Esophagus squamous epithelium (tissue), 5 donors: ENCODE measurements at regions not wholly inside any gene's neighbourhood (a gene's known extent, or its start where the extent isn't known, plus 50 kb on each side); places are given as distances from the start of the nearest gene placed in this dataset.
A peak's percentile ranks its signal among the peaks of the same experiment; 100 is the strongest.
"Not testable (repeated sequence)": the region's sequence is repeated elsewhere in the genome, so short reads cannot be mapped to it uniquely, and the experiment has no call there.

Experiments
- DNase-seq: peaks from one replicate; lab custom pipeline; 2025; lab: John Stamatoyannopoulos, UW
- H3K27ac ChIP-seq, 4 donors: fragments of 200-600 bp; sonication (generic); one replicate each; pipeline ENCODE4 v1.5.1; 2016 to 2019; ENCODE audit warnings: mild to moderate bottlenecking in 1 of 4
- H3K27me3 ChIP-seq, 4 donors: fragments of 200-600 bp; sonication (generic); 1 replicate in 3 of 4; 2 replicates in 1 of 4; pipeline versions ENCODE4 v1.5.1 to v1.6.0; 2017 to 2021; ENCODE audit warnings: antibody characterized with exemption in 1 of 4
- H3K36me3 ChIP-seq, 3 donors: fragments of 200-600 bp; sonication (generic); one replicate each; pipeline ENCODE4 v1.5.1; 2016 to 2019
- H3K4me1 ChIP-seq, 3 donors: fragments of 200-600 bp; sonication (generic); one replicate each; pipeline ENCODE4 v1.5.1; 2017 to 2019
- H3K4me3 ChIP-seq, 4 donors: fragments of 200-600 bp; sonication (generic); 1 replicate in 3 of 4; 2 replicates in 1 of 4; pipeline ENCODE4 v1.5.1; 2016 to 2019; ENCODE audit warnings: mild to moderate bottlenecking in 2 of 4, moderate library complexity in 1 of 4
- H3K9me3 ChIP-seq, 3 donors: fragments of 200-600 bp; sonication (generic); one replicate each; pipeline ENCODE4 v1.5.1; 2016 to 2019
- POLR2A ChIP-seq, 4 donors: fragments of 450-650 bp; IDR thresholded peaks; one replicate each; pipeline ENCODE4 v1.6.1; 2017; ENCODE audit warnings: antibody characterized with exemption in 4 of 4, mild to moderate bottlenecking in 4 of 4, moderate library complexity in 3 of 4
- WGBS, 2 donors: methylation state at CpG; one replicate each; pipeline ENCODE4 v1.1.5; 2018; 5-methylcytosine and 5-hydroxymethylcytosine counted together
- intact Hi-C: fragments of 100-400 bp; cut with DNase I; formaldehyde crosslinking; loops from one replicate; pipeline ENCODE4 v1.15.0; 2022
- TF ChIP-seq, protein P1 (sequence below), 6 experiments: fragments of 450-650 bp in 4 of 6; fragments of 200-600 bp in 2 of 6; sonication (generic) in 2 of 6; IDR thresholded peaks; one replicate each; pipeline ENCODE4 v1.5.1; 2016 to 2019; ENCODE audit warnings: antibody characterized with exemption in 6 of 6, mild to moderate bottlenecking in 4 of 6, moderate library complexity in 4 of 6
- donor health status: DM: yes; HTN: yes; CAD: no.

GRCh38 chr1:184843732-184844495 lies 89.3 kb upstream of the EDEM3 start:
- no peaks in the 10 kb centered on the region for H3K27me3 ChIP-seq
- DNase-seq: no peak
- TF ChIP-seq, protein P1, sequence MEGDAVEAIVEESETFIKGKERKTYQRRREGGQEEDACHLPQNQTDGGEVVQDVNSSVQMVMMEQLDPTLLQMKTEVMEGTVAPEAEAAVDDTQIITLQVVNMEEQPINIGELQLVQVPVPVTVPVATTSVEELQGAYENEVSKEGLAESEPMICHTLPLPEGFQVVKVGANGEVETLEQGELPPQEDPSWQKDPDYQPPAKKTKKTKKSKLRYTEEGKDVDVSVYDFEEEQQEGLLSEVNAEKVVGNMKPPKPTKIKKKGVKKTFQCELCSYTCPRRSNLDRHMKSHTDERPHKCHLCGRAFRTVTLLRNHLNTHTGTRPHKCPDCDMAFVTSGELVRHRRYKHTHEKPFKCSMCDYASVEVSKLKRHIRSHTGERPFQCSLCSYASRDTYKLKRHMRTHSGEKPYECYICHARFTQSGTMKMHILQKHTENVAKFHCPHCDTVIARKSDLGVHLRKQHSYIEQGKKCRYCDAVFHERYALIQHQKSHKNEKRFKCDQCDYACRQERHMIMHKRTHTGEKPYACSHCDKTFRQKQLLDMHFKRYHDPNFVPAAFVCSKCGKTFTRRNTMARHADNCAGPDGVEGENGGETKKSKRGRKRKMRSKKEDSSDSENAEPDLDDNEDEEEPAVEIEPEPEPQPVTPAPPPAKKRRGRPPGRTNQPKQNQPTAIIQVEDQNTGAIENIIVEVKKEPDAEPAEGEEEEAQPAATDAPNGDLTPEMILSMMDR (IDR thresholded peaks at IDR 0.05): no peak
- peak in 1 of 4 donors; percentile 25 for TF ChIP-seq POLR2A (IDR thresholded peaks at IDR 0.05)
- H3K4me1 ChIP-seq: peaks cover 0 to 4% (median 4%) of the 10 kb centered on the region in 3 donors
- H3K36me3 ChIP-seq: no peaks in the 10 kb centered on the region
- H3K9me3 ChIP-seq: no peaks in the 10 kb centered on the region
- H3K27ac ChIP-seq: peak overlapping the region in 1 of 4 donors; percentile 55
- intact Hi-C loops: no loop called here
- WGBS, 2 donors: 40 to 63% methylated on average over 6 of the region's 6 CpGs
- no peak overlapping the region for H3K4me3 ChIP-seq

GRCh38 chr1:184840596-184840995 lies 85.9 kb upstream of the EDEM3 start:
- no peaks in the 10 kb centered on the region for H3K9me3 ChIP-seq
- 98 to 100% methylated on average over 2 of the region's 2 CpGs for WGBS, 2 donors

DNA sequence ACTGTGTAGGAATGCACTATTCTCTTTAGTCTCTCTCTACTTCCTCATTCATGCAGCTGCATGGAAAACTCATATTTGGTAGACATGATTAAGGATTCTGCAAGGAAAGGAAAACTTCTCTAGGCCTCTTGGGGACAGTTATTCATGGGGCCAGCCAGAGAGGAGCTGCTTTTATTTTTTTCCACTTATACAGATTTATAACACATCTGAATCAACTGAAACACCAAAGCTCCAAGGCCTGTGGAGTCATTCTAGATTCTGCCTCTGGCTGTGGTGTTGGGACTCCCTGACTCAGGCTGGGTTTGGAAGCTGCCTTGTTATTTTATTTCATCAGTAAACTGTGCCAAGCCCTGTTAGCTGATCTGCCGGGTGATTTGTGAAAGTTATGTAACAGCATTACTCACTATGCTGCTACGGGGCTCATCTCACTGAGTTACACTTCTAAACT lies 83.9 kb upstream of the EDEM3 start:
- TF ChIP-seq POLR2A (IDR thresholded peaks at IDR 0.05): no peak
- TF ChIP-seq, protein P1 (IDR thresholded peaks at IDR 0.05): peak in 1 of 6 experiments; percentile 2
- 6% methylated on average over 2 of the region's 2 CpGs for WGBS, 2 donors
- DNase-seq: no peak
- Histone ChIP-seq H3K4me3 (peak overlapping the region in 1 of 4 donors; percentile 2), H3K36me3 (no peaks in the 10 kb centered on the region), H3K9me3 (no peaks in the 10 kb centered on the region), H3K27me3 (no peaks in the 10 kb centered on the region), H3K27ac (peak overlapping the region; percentile 62 to 82 (median 70)), H3K4me1 (peaks cover 0 to 32% (median 26%) of the 10 kb centered on the region in 3 donors)
- intact Hi-C loops: no loop called here

More at GRCh38 chr1:184840596-184840995, 85.9 kb upstream of the EDEM3 start:
- peaks cover 0 to 32% (median 26%) of the 10 kb centered on the region in 3 donors for H3K4me1 ChIP-seq
- no peak for DNase-seq
- no peaks in the 10 kb centered on the region for H3K27me3 ChIP-seq
- H3K27ac ChIP-seq: peak overlapping the region in 1 of 4 donors; percentile 34
- H3K36me3 ChIP-seq: no peaks in the 10 kb centered on the region
- H3K4me3 ChIP-seq: no peak overlapping the region
- intact Hi-C loops: no loop called here
- TF ChIP-seq, protein P1 (IDR thresholded peaks at IDR 0.05): no peak
- peak in 1 of 4 donors; percentile 39 for TF ChIP-seq POLR2A (IDR thresholded peaks at IDR 0.05)

DNA sequence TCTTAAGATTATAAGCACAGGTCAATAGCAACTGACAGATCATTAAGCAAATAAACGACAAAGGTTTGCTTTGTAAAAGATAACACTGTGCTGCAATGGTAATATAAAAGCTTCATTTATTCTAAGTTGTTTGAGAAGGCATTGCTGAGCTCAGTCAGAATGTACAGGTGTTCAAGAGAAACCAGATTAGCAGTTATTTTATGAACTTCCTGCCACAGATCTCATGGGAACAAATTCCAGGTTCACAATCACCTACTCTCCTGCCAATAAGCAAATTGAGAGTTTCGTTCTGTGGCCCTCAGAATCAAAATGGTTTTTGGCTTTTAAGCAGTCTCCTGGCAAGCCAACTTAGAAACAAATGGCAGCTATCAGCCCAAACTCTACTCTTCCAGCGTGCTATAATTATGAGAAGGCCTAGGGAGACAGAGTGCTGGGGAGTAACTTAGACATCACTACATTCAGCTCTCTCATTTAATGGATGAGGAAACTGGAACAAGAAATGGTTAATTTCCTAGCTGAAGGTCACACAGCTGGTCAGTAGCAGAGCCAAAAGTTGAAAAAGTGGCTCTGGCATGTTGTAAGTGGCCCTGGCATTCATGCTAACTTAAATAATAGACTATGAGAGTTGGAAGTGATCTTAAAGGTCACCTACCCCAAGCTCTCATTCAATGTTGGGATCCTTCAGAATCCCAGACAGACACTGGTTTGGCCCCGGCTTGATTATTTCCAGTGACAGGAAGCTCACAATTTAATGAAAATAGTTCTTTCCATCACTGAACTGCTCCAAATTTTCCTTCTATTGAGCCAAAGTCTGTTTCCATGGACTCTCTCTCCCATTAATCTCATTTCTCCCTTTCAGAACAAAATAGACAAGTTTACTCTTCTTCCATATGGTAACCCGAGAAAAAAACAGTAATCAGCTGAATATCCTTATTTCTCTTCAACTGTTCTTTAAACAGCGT lies 82.6 kb upstream of the EDEM3 start:
- no peak overlapping the region for H3K4me3 ChIP-seq
- no peak for TF ChIP-seq POLR2A (IDR thresholded peaks at IDR 0.05)
- intact Hi-C loops: no loop called here
- no peaks in the 10 kb centered on the region for H3K36me3 ChIP-seq
- H3K9me3 ChIP-seq: no peaks in the 10 kb centered on the region
- no peaks in the 10 kb centered on the region for H3K27me3 ChIP-seq
- no peak for DNase-seq
- peaks cover 0 to 32% (median 26%) of the 10 kb centered on the region in 3 donors for H3K4me1 ChIP-seq
- H3K27ac ChIP-seq: peak overlapping the region in 3 of 4 donors; percentile 64 to 79 (median 75)
- 72 to 76% methylated on average over 6 of the region's 6 CpGs for WGBS, 2 donors

GRCh38 chr1:184836141-184836540 lies 81.5 kb upstream of the EDEM3 start:
- Histone ChIP-seq H3K4me3 (no peak overlapping the region), H3K36me3 (peaks cover 0 to 7% (median 0%) of the 10 kb centered on the region in 3 donors), H3K27me3 (no peaks in the 10 kb centered on the region), H3K9me3 (no peaks in the 10 kb centered on the region), H3K27ac (peak overlapping the region in 1 of 4 donors; percentile 10), H3K4me1 (peaks cover 0 to 32% (median 26%) of the 10 kb centered on the region in 3 donors)
- no peak for DNase-seq
- no peak for TF ChIP-seq POLR2A (IDR thresholded peaks at IDR 0.05)
- TF ChIP-seq, protein P1 (IDR thresholded peaks at IDR 0.05): no peak
- intact Hi-C loops: no loop called here
- 76 to 88% methylated on average over 1 of the region's 1 CpG for whole genome bisulfite sequencing, 2 donors

GRCh38 chr1:184833994-184834393 lies 79.3 kb upstream of the EDEM3 start:
- DNase-seq: not testable (repeated sequence)

More at GRCh38 chr1:184833994-184834393, 79.3 kb upstream of the EDEM3 start:
- intact Hi-C loops, H3K4me3 ChIP-seq, H3K27me3 ChIP-seq, H3K9me3 ChIP-seq, H3K27ac ChIP-seq: not testable (repeated sequence)
- Histone ChIP-seq H3K4me1 (peaks cover 0 to 29% (median 23%) of the 10 kb centered on the region in 3 donors), H3K36me3 (peaks cover 0 to 15% (median 0%) of the 10 kb centered on the region in 3 donors)
